Vagina (tissue), 2 donors: ENCODE measurements at regions not wholly inside any gene's neighbourhood (a gene's known extent, or its start where the extent isn't known, plus 50 kb on each side); places are given as distances from the start of the nearest gene placed in this dataset.

Experiments used
- CTCF ChIP-seq, 3 experiments: fragments of 450-650 bp in 2 of 3; fragments of 200-600 bp in 1 of 3; sonication (generic) in 1 of 3; IDR thresholded peaks; one replicate each; pipeline ENCODE4 v1.5.1; 2017 to 2019; ENCODE audit warnings: antibody characterized with exemption in 3 of 3, mild to moderate bottlenecking in 2 of 3, moderate library complexity in 2 of 3
- POLR2A ChIP-seq, 2 donors: fragments of 450-650 bp; IDR thresholded peaks; one replicate each; pipeline ENCODE4 v1.6.1; 2017; ENCODE audit warnings: antibody characterized with exemption in 2 of 2, mild to moderate bottlenecking in 2 of 2, moderate library complexity in 2 of 2
- POLR2AphosphoS5 ChIP-seq, 2 donors: sonication (generic); formaldehyde crosslinking; IDR thresholded peaks; one replicate each; pipeline ENCODE4 v1.9.0; 2017; ENCODE audit warnings: antibody characterized with exemption in 2 of 2, mild to moderate bottlenecking in 2 of 2, low read depth in 1 of 2; ENCODE audit not compliant: insufficient read depth in 1 of 2

- TF ChIP-seq CTCF (IDR thresholded peaks at IDR 0.05) (no peak), POLR2A (IDR thresholded peaks at IDR 0.05) (no peak), POLR2AphosphoS5 (IDR thresholded peaks at IDR 0.05; ENCODE audit: insufficient read depth in 1 of 2, low read depth in 1 of 2) (no peak)
Measured at GRCh38 chr6:137967689-137968454, 100.8 kb downstream of the TNFAIP3 start.
